Fibroblast of the aortic adventitia (primary cell): ENCODE measurements at regions not wholly inside any gene's neighbourhood (a gene's known extent, or its start where the extent isn't known, plus 50 kb on each side); places are given as distances from the start of the nearest gene placed in this dataset.

Source experiments
- DNase-seq: peaks from one replicate; pipeline ENCODE4 v3.0.0-alpha.2; 2010; ENCODE audit warnings: low read depth
- H3K4me3 ChIP-seq: 2 replicates; pipeline ENCODE4 v1.5.1; 2011; ENCODE audit warnings: low read depth, mild to moderate bottlenecking, control low read depth, low read length, moderate library complexity
- CTCF ChIP-seq: IDR thresholded peaks from 2 replicates; pipeline ENCODE4 v1.5.1; 2011; ENCODE audit warnings: mild to moderate bottlenecking, low read length, control low read depth, inconsistent platforms; ENCODE audit not compliant: insufficient read depth

GRCh38 chr15:29400701-29401100 is 131.1 kb upstream of the NSMCE3 start:
- no peak overlapping the region for H3K4me3 ChIP-seq
- no peak for TF ChIP-seq CTCF
- DNase-seq = no peak

GRCh38 chr15:29398907-29399306 is 129.3 kb upstream of the NSMCE3 start:
- H3K4me3 ChIP-seq = no peak overlapping the region
- no peak for TF ChIP-seq CTCF

GRCh38 chr15:29396176-29396811 is 126.7 kb upstream of the NSMCE3 start:
- H3K4me3 ChIP-seq = no peak overlapping the region
- DNase-seq = no peak
- no peak for TF ChIP-seq CTCF

More at GRCh38 chr15:29398907-29399306, 129.3 kb upstream of the NSMCE3 start:
- DNase-seq = no peak

GRCh38 chr15:29393443-29393842 is 123.8 kb upstream of the NSMCE3 start:
- no peak for TF ChIP-seq CTCF
- H3K4me3 ChIP-seq = no peak overlapping the region
- DNase-seq = no peak

- H3K4me3 ChIP-seq = no peak overlapping the region
- no peak for DNase-seq
- TF ChIP-seq CTCF = no peak
These were observed 122.7 kb upstream of the NSMCE3 start for GRCh38 chr15:29392358-29392757.

GRCh38 chr15:29390051-29390450 is 120.4 kb upstream of the NSMCE3 start:
- no peak overlapping the region for H3K4me3 ChIP-seq
- TF ChIP-seq CTCF = no peak
- DNase-seq = no peak

- no peak for TF ChIP-seq CTCF
- DNase-seq = no peak
- no peak overlapping the region for H3K4me3 ChIP-seq
These were observed 116.9 kb upstream of the NSMCE3 start for GRCh38 chr15:29386523-29386922.
